ENCODE measurements at regions not wholly inside any gene's neighbourhood (a gene's known extent, or its start where the extent isn't known, plus 50 kb on each side); places are given as distances from the start of the nearest gene placed in this dataset.

- no peak for DNase-seq (ENCODE audit: low spot score)
- H3K27ac ChIP-seq (ENCODE audit: low read depth in 1 of 2, low read length in 2 of 2), result no peak overlapping the region
- no peaks in the 10 kb centered on the region for H3K9me3 ChIP-seq (ENCODE audit: control insufficient read depth in 4 of 4, low read length in 3 of 4)
- no peaks in the 10 kb centered on the region for H3K4me1 ChIP-seq (ENCODE audit: control insufficient read depth in 4 of 4, insufficient read depth in 4 of 4, low read length in 3 of 4)
- no peak for TF ChIP-seq MAX (IDR thresholded peaks at IDR 0.05)
- no peak for TF ChIP-seq HNF4G (IDR thresholded peaks at IDR 0.05)
- no peak for TF ChIP-seq RXRA (IDR thresholded peaks at IDR 0.05)
- no peak for TF ChIP-seq TAF1 (conservative IDR thresholded peaks at IDR 0.05)
- no peak for TF ChIP-seq RAD21 (IDR thresholded peaks at IDR 0.05)
- TF ChIP-seq REST (IDR thresholded peaks at IDR 0.05), result no peak
- TF ChIP-seq SP1 (IDR thresholded peaks at IDR 0.05), result no peak
- TF ChIP-seq FOXA1 (IDR thresholded peaks at IDR 0.05), result no peak
- TF ChIP-seq YY1 (IDR thresholded peaks at IDR 0.05), result no peak
- no peak for TF ChIP-seq CTCF (IDR thresholded peaks at IDR 0.05; ENCODE audit: low read depth, low read length, missing input control)
- TF ChIP-seq EGR1 (IDR thresholded peaks at IDR 0.05; ENCODE audit: low read depth in 2 of 2), result no peak
- no peak for TF ChIP-seq FOXA2 (IDR thresholded peaks at IDR 0.05)
- no peak overlapping the region for H3K9ac ChIP-seq (ENCODE audit: low read depth in 1 of 2, low read length in 2 of 2)
- no peaks in the 10 kb centered on the region for H3K27me3 ChIP-seq (ENCODE audit: control insufficient read depth in 4 of 4, insufficient read depth in 4 of 4, low read length in 3 of 4)
- no peaks in the 10 kb centered on the region for H3K36me3 ChIP-seq (ENCODE audit: control insufficient read depth in 4 of 4, insufficient read depth in 3 of 4, low read depth in 1 of 4, low read length in 3 of 4)
- H3K4me3 ChIP-seq (ENCODE audit: low read depth in 1 of 3, low read length in 3 of 3), result no peak overlapping the region
- WGBS, result 94% methylated on average over 1 of the region's 1 CpG
Observed at GRCh38 chr6:56888687-56889086, 66.2 kb upstream of the BEND6 start.

- no peaks in the 10 kb centered on the region for H3K27me3 ChIP-seq (ENCODE audit: control insufficient read depth in 4 of 4, insufficient read depth in 4 of 4, low read length in 3 of 4)
- no peaks in the 10 kb centered on the region for H3K4me1 ChIP-seq (ENCODE audit: control insufficient read depth in 4 of 4, insufficient read depth in 4 of 4, low read length in 3 of 4)
- no peak for DNase-seq (ENCODE audit: low spot score)
- no peaks in the 10 kb centered on the region for H3K9me3 ChIP-seq (ENCODE audit: control insufficient read depth in 4 of 4, low read length in 3 of 4)
- no peaks in the 10 kb centered on the region for H3K36me3 ChIP-seq (ENCODE audit: control insufficient read depth in 4 of 4, insufficient read depth in 3 of 4, low read depth in 1 of 4, low read length in 3 of 4)
- H3K27ac ChIP-seq (ENCODE audit: low read depth in 1 of 2, low read length in 2 of 2), result no peak overlapping the region
- WGBS, result 83% methylated on average over 1 of the region's 1 CpG
- no peak overlapping the region for H3K4me3 ChIP-seq (ENCODE audit: low read depth in 1 of 3, low read length in 3 of 3)
- H3K9ac ChIP-seq (ENCODE audit: low read depth in 1 of 2, low read length in 2 of 2), result no peak overlapping the region
- TF ChIP-seq HNF4G (IDR thresholded peaks at IDR 0.05) (no peak), HNF4A (conservative IDR thresholded peaks at IDR 0.05) (no peak), EGR1 (IDR thresholded peaks at IDR 0.05; ENCODE audit: low read depth in 2 of 2) (no peak), SP1 (IDR thresholded peaks at IDR 0.05) (no peak), ZBTB33 (IDR thresholded peaks at IDR 0.05) (no peak), RXRA (IDR thresholded peaks at IDR 0.05) (no peak), REST (IDR thresholded peaks at IDR 0.05) (no peak), NR2F2 (IDR thresholded peaks at IDR 0.05) (no peak), ATF3 (IDR thresholded peaks at IDR 0.05) (no peak), TAF1 (conservative IDR thresholded peaks at IDR 0.05) (no peak), FOXA1 (IDR thresholded peaks at IDR 0.05) (no peak), YY1 (IDR thresholded peaks at IDR 0.05) (no peak), FOXA2 (IDR thresholded peaks at IDR 0.05) (no peak), RAD21 (IDR thresholded peaks at IDR 0.05) (no peak), MAX (IDR thresholded peaks at IDR 0.05) (no peak), CTCF (IDR thresholded peaks at IDR 0.05; ENCODE audit: low read depth, low read length, missing input control) (no peak), JUND (IDR thresholded peaks at IDR 0.05) (no peak)
Observed at GRCh38 chr6:56887086-56887485, 67.8 kb upstream of the BEND6 start.
